MM.1S (cell line): ENCODE measurements at regions not wholly inside any gene's neighbourhood (a gene's known extent, or its start where the extent isn't known, plus 50 kb on each side); places are given as distances from the start of the nearest gene placed in this dataset.

Source experiments
- DNase-seq: peaks from one replicate; pipeline ENCODE4 v3.0.0-alpha.2; 2015
- H2AFZ ChIP-seq: fragments of 300-600 bp; sonication (generic); 2 replicates; pipeline ENCODE4 v1.6.0; 2016; ENCODE audit warnings: antibody characterized with exemption, low read length
- H3F3A ChIP-seq: fragments of 300-600 bp; sonication (generic); 2 replicates; pipeline ENCODE4 v1.6.1; 2016; ENCODE audit warnings: mild to moderate bottlenecking, antibody characterized with exemption, low read length, moderate library complexity, mixed read lengths; ENCODE audit not compliant: insufficient read depth
- H3K27ac ChIP-seq: fragments of 300-600 bp; sonication (generic); 2 replicates; pipeline ENCODE4 v1.5.1; 2016; ENCODE audit warnings: mild to moderate bottlenecking, low read length
- H3K27me3 ChIP-seq: fragments of 300-600 bp; sonication (generic); replicated peaks from 2 replicates; pipeline ENCODE4 v1.6.0; 2016; ENCODE audit warnings: low read length; ENCODE audit not compliant: insufficient read depth
- H3K36me3 ChIP-seq: fragments of 300-600 bp; sonication (generic); replicated peaks from 2 replicates; pipeline ENCODE4 v1.6.1; 2016; ENCODE audit warnings: mild to moderate bottlenecking, low read length, mixed read lengths; ENCODE audit not compliant: insufficient read depth
- H3K4me1 ChIP-seq: fragments of 300-600 bp; sonication (generic); 2 replicates; pipeline ENCODE4 v1.6.1; 2016; ENCODE audit warnings: low read length, mixed read lengths
- H3K4me2 ChIP-seq: fragments of 300-600 bp; sonication (generic); 2 replicates; pipeline ENCODE4 v1.6.0; 2016; ENCODE audit warnings: low read depth, low read length
- H3K4me3 ChIP-seq: fragments of 300-600 bp; sonication (generic); 2 replicates; pipeline ENCODE4 v1.5.1; 2016; ENCODE audit warnings: low read length, mixed read lengths
- H3K79me2 ChIP-seq: fragments of 300-600 bp; sonication (generic); 2 replicates; pipeline ENCODE4 v1.6.1; 2016; ENCODE audit warnings: mixed run types, low read length, mixed read lengths
- H3K9ac ChIP-seq: fragments of 300-600 bp; sonication (generic); 2 replicates; pipeline ENCODE4 v1.6.1; 2016; ENCODE audit warnings: low read length, mixed read lengths
- H3K9me2 ChIP-seq: fragments of 300-600 bp; sonication (generic); replicated peaks from 2 replicates; pipeline ENCODE4 v1.6.1; 2016; ENCODE audit warnings: mild to moderate bottlenecking, low read length, mixed read lengths; ENCODE audit not compliant: insufficient read depth
- H3K9me3 ChIP-seq: fragments of 300-600 bp; sonication (generic); replicated peaks from 2 replicates; pipeline ENCODE4 v1.6.1; 2016; ENCODE audit warnings: mild to moderate bottlenecking, low read length, mixed read lengths; ENCODE audit not compliant: insufficient read depth
- H4K20me1 ChIP-seq: fragments of 300-600 bp; sonication (generic); 2 replicates; pipeline ENCODE4 v1.6.1; 2016; ENCODE audit warnings: mild to moderate bottlenecking, low read length, moderate library complexity, mixed read lengths; ENCODE audit not compliant: insufficient read depth
- EZH2 ChIP-seq: fragments of 300-600 bp; sonication (generic); optimal IDR thresholded peaks from 2 replicates; pipeline ENCODE3; 2017; ENCODE audit warnings: low read depth, mild to moderate bottlenecking, antibody characterized with exemption, low read length, mixed read lengths
- EZH2phosphoT487 ChIP-seq: fragments of 300-600 bp; sonication (generic); IDR thresholded peaks from 2 replicates; pipeline ENCODE4 v1.6.1; 2018; ENCODE audit warnings: antibody characterized with exemption, low read length
- TF ChIP-seq, protein P1 (sequence below): fragments of 300-600 bp; sonication (generic); IDR thresholded peaks from 2 replicates; pipeline ENCODE4 v1.5.1; 2016; ENCODE audit warnings: antibody characterized with exemption, low read length, mixed read lengths

- no peaks in the 10 kb centered on the region for H3K79me2 ChIP-seq
- H3K4me3 ChIP-seq: no peak overlapping the region
- no peaks in the 10 kb centered on the region for H4K20me1 ChIP-seq
- H3K9me3 ChIP-seq: no peaks in the 10 kb centered on the region
- H3K4me2 ChIP-seq: no peak overlapping the region
- no peaks in the 10 kb centered on the region for H3K9me2 ChIP-seq
- no peak overlapping the region for H3K27ac ChIP-seq
- H3K27me3 ChIP-seq: no peaks in the 10 kb centered on the region
- H2AFZ ChIP-seq: no peak overlapping the region
- no peaks in the 10 kb centered on the region for H3F3A ChIP-seq
- no peak overlapping the region for H3K9ac ChIP-seq
- no peaks in the 10 kb centered on the region for H3K4me1 ChIP-seq
- DNase-seq: no peak
- TF ChIP-seq EZH2phosphoT487 (no peak), EZH2 (no peak)
- H3K36me3 ChIP-seq: no peaks in the 10 kb centered on the region
Observed at GRCh38 chr13:88112526-88112925, 441.4 kb downstream of the SLITRK5 start.

GRCh38 chr13:88115976-88116375 lies 444.8 kb downstream of the SLITRK5 start:
- TF ChIP-seq EZH2 (no peak), EZH2phosphoT487 (no peak)
- TF ChIP-seq, protein P1, sequence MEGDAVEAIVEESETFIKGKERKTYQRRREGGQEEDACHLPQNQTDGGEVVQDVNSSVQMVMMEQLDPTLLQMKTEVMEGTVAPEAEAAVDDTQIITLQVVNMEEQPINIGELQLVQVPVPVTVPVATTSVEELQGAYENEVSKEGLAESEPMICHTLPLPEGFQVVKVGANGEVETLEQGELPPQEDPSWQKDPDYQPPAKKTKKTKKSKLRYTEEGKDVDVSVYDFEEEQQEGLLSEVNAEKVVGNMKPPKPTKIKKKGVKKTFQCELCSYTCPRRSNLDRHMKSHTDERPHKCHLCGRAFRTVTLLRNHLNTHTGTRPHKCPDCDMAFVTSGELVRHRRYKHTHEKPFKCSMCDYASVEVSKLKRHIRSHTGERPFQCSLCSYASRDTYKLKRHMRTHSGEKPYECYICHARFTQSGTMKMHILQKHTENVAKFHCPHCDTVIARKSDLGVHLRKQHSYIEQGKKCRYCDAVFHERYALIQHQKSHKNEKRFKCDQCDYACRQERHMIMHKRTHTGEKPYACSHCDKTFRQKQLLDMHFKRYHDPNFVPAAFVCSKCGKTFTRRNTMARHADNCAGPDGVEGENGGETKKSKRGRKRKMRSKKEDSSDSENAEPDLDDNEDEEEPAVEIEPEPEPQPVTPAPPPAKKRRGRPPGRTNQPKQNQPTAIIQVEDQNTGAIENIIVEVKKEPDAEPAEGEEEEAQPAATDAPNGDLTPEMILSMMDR: no peak
- no peak overlapping the region for H2AFZ ChIP-seq
- H3K36me3 ChIP-seq: no peaks in the 10 kb centered on the region
- H3K27me3 ChIP-seq: no peaks in the 10 kb centered on the region
- H3K79me2 ChIP-seq: no peaks in the 10 kb centered on the region
- H3F3A ChIP-seq: no peaks in the 10 kb centered on the region
- no peak for DNase-seq
- no peak overlapping the region for H3K4me2 ChIP-seq
- H3K9me2 ChIP-seq: no peaks in the 10 kb centered on the region
- H3K9ac ChIP-seq: no peak overlapping the region
- no peak overlapping the region for H3K27ac ChIP-seq
- H3K4me1 ChIP-seq: no peaks in the 10 kb centered on the region
- no peak overlapping the region for H3K4me3 ChIP-seq
- no peaks in the 10 kb centered on the region for H4K20me1 ChIP-seq
- H3K9me3 ChIP-seq: no peaks in the 10 kb centered on the region

DNA sequence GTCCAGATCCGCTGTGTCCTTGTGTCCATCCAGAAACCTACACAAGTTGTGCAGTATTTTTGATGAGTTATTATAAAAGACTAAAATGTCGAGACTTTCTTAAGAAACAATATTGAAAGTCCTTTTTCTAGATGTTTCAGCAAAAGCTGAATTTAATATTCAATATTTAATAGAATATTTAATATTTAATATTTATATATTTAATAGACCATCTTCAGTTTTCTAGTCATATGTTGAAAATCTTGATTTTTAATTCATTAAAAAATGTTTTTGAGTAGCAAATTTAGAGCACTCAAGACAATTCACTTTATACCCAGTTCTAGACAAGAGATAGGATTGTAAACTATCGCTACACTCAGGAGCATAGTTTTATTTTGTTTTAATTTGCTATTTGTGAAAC lies 447.8 kb downstream of the SLITRK5 start:
- Histone ChIP-seq H2AFZ (no peak overlapping the region), H3F3A (no peaks in the 10 kb centered on the region), H4K20me1 (no peaks in the 10 kb centered on the region), H3K4me2 (no peak overlapping the region), H3K9ac (no peak overlapping the region), H3K9me3 (no peaks in the 10 kb centered on the region), H3K36me3 (no peaks in the 10 kb centered on the region), H3K79me2 (no peaks in the 10 kb centered on the region), H3K27me3 (no peaks in the 10 kb centered on the region), H3K9me2 (no peaks in the 10 kb centered on the region), H3K4me3 (no peak overlapping the region), H3K27ac (no peak overlapping the region), H3K4me1 (no peaks in the 10 kb centered on the region)
- DNase-seq: no peak
- TF ChIP-seq EZH2phosphoT487 (no peak), EZH2 (no peak)
- TF ChIP-seq, protein P1: no peak

DNA sequence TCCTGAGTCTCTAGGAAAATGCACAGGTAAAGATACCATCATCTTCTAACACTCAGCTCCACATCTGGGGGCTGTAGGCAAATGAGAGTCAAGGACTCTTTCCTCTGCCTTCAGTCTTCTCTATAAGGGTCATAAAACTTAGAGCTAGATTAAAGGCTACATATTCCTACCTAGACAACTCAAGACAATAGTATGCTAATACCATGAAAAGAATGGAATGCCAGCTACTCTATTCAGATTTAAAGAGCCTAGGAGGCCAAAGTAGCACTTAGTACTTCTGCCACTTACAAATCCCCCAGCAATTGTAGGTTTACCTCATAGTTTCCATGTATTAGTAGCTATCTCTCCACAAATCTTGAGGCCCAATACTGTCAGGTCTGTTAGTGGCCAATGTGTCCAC lies 453.0 kb downstream of the SLITRK5 start:
- H2AFZ ChIP-seq: no peak overlapping the region
- H3K9me3 ChIP-seq: no peaks in the 10 kb centered on the region
- no peaks in the 10 kb centered on the region for H3F3A ChIP-seq
- no peaks in the 10 kb centered on the region for H3K4me1 ChIP-seq
- H3K4me3 ChIP-seq: no peak overlapping the region
- no peaks in the 10 kb centered on the region for H3K36me3 ChIP-seq
- TF ChIP-seq, protein P1: no peak
- TF ChIP-seq EZH2phosphoT487 (no peak), EZH2 (no peak)
- H4K20me1 ChIP-seq: no peaks in the 10 kb centered on the region
- no peak overlapping the region for H3K4me2 ChIP-seq
- DNase-seq: no peak
- H3K9ac ChIP-seq: no peak overlapping the region
- H3K27me3 ChIP-seq: no peaks in the 10 kb centered on the region
- no peak overlapping the region for H3K27ac ChIP-seq
- no peaks in the 10 kb centered on the region for H3K79me2 ChIP-seq
- no peaks in the 10 kb centered on the region for H3K9me2 ChIP-seq
